ENCODE measurements at regions not wholly inside any gene's neighbourhood (a gene's known extent, or its start where the extent isn't known, plus 50 kb on each side); places are given as distances from the start of the nearest gene placed in this dataset.

- Histone ChIP-seq H3K36me3 (ENCODE audit: control insufficient read depth in 1 of 2, insufficient read depth in 2 of 2, low read length in 2 of 2) (no peaks in the 10 kb centered on the region), H3K9me3 (ENCODE audit: control insufficient read depth in 1 of 2, insufficient read depth in 1 of 2, low read depth in 1 of 2, low read length in 2 of 2) (no peaks in the 10 kb centered on the region), H3K27me3 (ENCODE audit: insufficient read depth, low read length) (no peaks in the 10 kb centered on the region), H3K79me2 (ENCODE audit: insufficient read depth, low read length) (no peaks in the 10 kb centered on the region), H3K4me3 (replicated peaks in 1 of 2; ENCODE audit: low read depth in 1 of 2, low read length in 2 of 2) (no peak overlapping the region), H3K9ac (ENCODE audit: low read length) (no peak overlapping the region), H3K9me2 (ENCODE audit: insufficient read depth) (no peaks in the 10 kb centered on the region), H3K27ac (ENCODE audit: low read depth, low read length) (no peak overlapping the region), H4K20me1 (ENCODE audit: insufficient read depth) (no peaks in the 10 kb centered on the region), H3K4me1 (ENCODE audit: control insufficient read depth in 1 of 2, insufficient read depth in 2 of 2, low read length in 2 of 2) (no peaks in the 10 kb centered on the region), H2AFZ (ENCODE audit: low read depth, low read length, poor library complexity, severe bottlenecking) (no peak overlapping the region), H3K4me2 (ENCODE audit: low read length) (no peak overlapping the region)
- POLR2A ChIA-PET, result no interaction called here
- intact Hi-C loops (cut with micrococcal nuclease), result no loop called here
- CTCF ChIA-PET, result no interaction called here
- DNase-seq (ENCODE audit: low read depth, low spot score), result no peak
- RAD21 ChIA-PET (ENCODE audit: low non-redundant PET in 1 of 2, low total read pairs in 2 of 2, uncharacterized antibody in 2 of 2, unreplicated experiment in 2 of 2), result no interaction called here
- no TSS peak for BruUV-seq (replicated peaks)
- ATAC-seq, result no peak
- TF ChIP-seq JUND (IDR thresholded peaks at IDR 0.05) (no peak), YY1 (IDR thresholded peaks at IDR 0.05; ENCODE audit: extremely low read depth, insufficient replicate concordance, low read depth, low read length) (no peak), EZH2 (IDR thresholded peaks at IDR 0.05) (no peak), ZBTB33 (IDR thresholded peaks at IDR 0.05; ENCODE audit: extremely low read depth, insufficient replicate concordance, low read length) (no peak), TCF7L2 (IDR thresholded peaks at IDR 0.05; ENCODE audit: borderline replicate concordance, extremely low read depth, insufficient read depth, insufficient read length) (no peak), CTCF (IDR thresholded peaks at IDR 0.05 in 2 of 3, conservative IDR thresholded peaks at IDR 0.05 in 1 of 3; ENCODE audit: borderline replicate concordance in 1 of 3, insufficient read depth in 1 of 3, low read depth in 2 of 3, low read length in 2 of 3) (no peak), SIN3A (IDR thresholded peaks at IDR 0.05; ENCODE audit: low read depth) (no peak), EGR1 (IDR thresholded peaks at IDR 0.05; ENCODE audit: low read depth) (no peak), POLR2A (IDR thresholded peaks at IDR 0.05; ENCODE audit: borderline replicate concordance, extremely low read depth, insufficient read depth, insufficient read length) (no peak), RAD21 (IDR thresholded peaks at IDR 0.05; ENCODE audit: low read depth) (no peak), CBX3 (IDR thresholded peaks at IDR 0.05; ENCODE audit: low read depth) (no peak), ZNF274 (IDR thresholded peaks at IDR 0.05; ENCODE audit: low read depth, low read length) (no peak), REST (IDR thresholded peaks at IDR 0.05; ENCODE audit: low read depth) (no peak), EZH2phosphoT487 (IDR thresholded peaks at IDR 0.05; ENCODE audit: borderline replicate concordance) (no peak), FOSL1 (IDR thresholded peaks at IDR 0.05; ENCODE audit: low read depth) (no peak), SP1 (IDR thresholded peaks at IDR 0.05; ENCODE audit: low read depth) (no peak), SRF (IDR thresholded peaks at IDR 0.05; ENCODE audit: low read depth) (no peak), ATF3 (IDR thresholded peaks at IDR 0.05) (no peak), ELF1 (IDR thresholded peaks at IDR 0.05; ENCODE audit: borderline replicate concordance, low read depth) (no peak)
Measured at GRCh38 chr12:62075870-62076269, 184.3 kb upstream of the USP15 start.
